GM18909 (cell line): ENCODE measurements at regions not wholly inside any gene's neighbourhood (a gene's known extent, or its start where the extent isn't known, plus 50 kb on each side); places are given as distances from the start of the nearest gene placed in this dataset.
A peak's percentile ranks its signal among the peaks of the same experiment; 100 is the strongest.
"Not testable (repeated sequence)": the region's sequence is repeated elsewhere in the genome, so short reads cannot be mapped to it uniquely, and the experiment has no call there.

Source experiments
- ATAC-seq: cut with Tn5 transposase; IDR thresholded peaks from one replicate; pipeline ENCODE4 v1.9.1; 2021; ENCODE audit warnings: mild to moderate bottlenecking; ENCODE audit not compliant: unreplicated experiment, poor library complexity

DNA sequence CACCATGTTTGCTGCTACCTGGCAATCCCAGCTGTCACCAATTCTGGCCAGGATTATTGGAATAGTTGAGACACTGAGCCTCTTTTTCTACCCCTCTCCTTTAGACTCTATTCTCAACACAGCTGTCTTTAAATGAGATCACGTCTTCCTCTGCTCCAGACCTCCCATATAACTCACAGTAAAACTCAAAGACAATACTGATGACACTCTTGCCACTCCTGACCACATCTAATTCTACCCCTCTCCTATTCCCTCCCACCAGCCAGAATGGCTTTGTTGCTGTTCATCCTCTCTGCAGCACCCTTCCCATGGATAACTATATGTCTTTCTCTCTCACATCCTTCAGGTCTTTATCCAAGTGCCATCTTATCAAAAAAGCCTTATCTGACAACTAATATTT is 188.6 kb upstream of the IL15 start:
- ATAC-seq, result no peak

GRCh38 chr4:141448490-141448889 is 187.9 kb upstream of the IL15 start:
- no peak for ATAC-seq

DNA sequence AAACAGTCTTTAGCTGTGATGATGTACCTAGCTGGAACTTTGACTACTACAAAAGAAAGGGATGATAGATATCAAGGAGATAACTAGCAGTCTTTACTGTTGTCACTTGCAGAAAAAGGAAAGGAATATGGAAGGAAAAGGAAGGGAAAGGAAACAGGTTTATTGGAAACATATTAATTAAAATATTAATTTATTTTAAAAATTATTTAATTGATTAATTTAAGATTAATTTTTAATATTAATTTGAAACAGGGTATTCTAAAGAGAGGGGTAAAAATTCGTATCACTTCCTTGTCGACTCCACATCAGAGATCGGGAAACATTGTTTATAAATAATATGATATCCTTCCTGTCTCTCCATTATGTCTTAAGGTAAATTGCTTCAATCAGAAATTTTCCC is 186.5 kb upstream of the IL15 start:
- no peak for ATAC-seq

DNA sequence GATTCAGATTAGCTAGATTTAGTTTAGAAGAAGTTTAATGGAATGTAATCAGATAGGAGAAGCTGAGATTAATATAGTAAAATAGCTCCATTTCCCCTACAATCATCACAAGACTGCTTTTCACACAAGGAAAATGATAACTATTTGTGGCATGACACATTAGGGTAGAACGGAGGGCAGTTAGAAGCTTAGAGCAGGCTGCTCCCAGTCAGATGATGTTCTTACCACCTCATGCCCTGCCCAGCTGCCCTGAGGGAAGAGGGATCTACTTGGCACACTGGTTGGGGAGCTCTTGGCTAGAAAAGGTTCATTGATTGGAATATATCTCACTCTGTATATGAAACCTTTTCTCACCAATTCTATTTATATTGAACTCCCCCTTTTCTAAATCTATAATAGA is 180.7 kb upstream of the IL15 start:
- ATAC-seq, result no peak

DNA sequence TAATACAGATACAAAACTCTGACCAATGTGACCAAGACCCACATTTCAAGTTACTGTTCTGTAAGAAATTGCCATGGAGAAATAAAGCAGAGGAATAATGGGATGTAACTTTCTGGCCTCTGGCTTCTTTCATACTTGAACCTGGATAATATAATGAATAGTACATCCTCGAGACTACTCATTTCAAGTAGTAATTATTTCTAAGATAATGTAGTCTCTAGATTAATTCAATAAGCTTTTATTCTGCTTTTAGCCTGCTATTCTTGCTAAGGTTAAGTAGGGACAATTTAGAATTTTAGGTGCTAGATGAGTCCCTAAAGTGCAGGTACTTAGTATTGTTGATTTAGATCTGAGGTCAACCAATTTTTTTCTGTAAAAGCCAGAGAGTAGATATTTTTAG is 178.7 kb upstream of the IL15 start:
- ATAC-seq, result no peak

DNA sequence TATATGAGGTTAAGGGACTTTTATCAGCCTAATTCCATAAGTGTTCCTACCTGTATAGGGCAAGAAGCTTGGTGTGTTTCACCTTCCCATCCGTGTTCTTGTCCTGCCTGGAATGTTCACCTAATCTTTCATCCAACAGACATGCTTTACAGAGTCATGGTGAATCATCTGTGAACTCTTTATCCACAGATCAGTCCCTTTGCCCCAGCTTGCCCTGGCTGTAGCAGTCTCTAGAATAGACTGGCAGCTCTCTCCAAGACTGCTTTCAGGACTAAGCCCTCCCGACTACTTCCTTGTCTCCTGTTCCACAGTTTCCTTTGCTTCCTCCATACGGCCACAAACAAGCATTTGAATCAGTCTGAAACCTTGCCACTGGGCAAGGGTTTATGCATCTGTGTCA is 177.9 kb upstream of the IL15 start:
- ATAC-seq, result no peak

- no peak for ATAC-seq
These were observed 177.4 kb upstream of the IL15 start for GRCh38 chr4:141459020-141459419.

DNA sequence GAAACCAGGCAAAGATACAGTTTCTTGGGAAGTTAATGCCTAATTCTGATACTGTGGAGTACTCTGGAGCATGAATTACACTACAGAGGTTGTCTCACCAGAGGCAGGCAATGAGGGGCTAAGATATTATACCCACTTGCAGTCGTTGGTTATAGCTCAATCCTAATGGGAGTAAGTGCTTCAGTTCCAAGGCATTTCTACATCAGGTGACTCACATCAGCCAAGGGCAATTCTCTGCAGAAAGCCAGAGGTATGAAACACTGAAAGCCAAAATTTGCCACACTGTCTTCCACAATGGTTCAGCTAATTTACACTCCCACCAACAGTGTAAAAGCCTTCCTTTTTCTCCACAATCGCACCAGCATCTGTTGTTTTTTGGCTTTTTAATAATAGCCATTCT is 174.0 kb upstream of the IL15 start:
- ATAC-seq, result no peak

DNA sequence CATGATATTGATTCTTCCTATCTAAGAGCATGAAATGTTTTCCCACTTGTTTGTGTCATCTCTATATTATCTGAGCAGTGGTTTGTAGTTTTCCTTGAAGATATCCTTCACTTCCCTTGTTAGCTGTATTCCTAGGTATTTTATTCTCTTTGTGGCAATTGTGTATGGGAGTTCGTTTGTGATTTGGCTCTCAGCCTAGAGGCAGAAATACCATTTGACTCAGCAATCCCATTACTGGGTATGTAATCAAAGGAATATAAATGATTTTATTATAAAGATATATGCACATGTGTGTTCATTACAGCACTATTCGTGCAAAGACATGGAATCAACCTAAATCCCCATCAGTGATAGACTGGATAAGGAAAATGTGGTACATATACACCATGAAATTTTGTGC is 172.7 kb upstream of the IL15 start:
- ATAC-seq, result no peak

GRCh38 chr4:141464366-141464765 is 172.0 kb upstream of the IL15 start:
- ATAC-seq, result no peak

DNA sequence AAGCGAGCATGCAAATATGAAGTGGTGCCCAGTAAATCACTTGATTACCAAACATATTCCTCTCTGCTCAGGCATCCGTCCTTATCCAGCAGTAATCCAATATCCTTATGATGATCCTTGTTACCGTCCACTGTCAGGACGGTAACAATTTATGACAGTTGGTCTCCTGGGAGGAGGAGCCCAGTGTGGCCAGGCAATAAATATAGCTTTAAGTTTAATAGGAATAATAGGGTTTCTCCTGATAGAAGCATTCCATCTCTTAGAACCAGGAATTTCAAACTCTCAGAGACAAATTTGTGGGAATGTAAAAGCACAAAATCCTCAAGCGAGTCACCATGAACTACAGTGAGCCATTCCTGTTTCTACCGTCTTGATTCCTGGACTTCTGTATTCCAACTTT is 171.2 kb upstream of the IL15 start:
- no peak for ATAC-seq

DNA sequence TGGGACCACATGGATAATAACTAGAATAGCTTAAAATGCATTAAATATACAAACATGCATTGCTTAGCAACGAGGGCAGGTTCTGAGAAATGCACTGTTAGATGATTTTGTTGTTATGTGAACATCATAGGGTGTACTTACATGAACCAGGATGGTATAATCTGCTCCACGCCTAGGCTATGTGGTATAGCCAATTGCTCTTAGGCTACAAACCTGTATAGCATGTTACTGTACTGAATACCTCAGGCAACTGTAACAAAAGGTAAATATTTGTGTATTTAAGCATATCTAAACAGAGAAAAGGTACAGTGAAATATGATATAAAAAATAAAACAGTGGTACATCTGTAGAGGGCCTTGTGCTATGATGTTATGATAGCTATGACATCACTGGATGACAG is 169.2 kb upstream of the IL15 start:
- no peak for ATAC-seq

DNA sequence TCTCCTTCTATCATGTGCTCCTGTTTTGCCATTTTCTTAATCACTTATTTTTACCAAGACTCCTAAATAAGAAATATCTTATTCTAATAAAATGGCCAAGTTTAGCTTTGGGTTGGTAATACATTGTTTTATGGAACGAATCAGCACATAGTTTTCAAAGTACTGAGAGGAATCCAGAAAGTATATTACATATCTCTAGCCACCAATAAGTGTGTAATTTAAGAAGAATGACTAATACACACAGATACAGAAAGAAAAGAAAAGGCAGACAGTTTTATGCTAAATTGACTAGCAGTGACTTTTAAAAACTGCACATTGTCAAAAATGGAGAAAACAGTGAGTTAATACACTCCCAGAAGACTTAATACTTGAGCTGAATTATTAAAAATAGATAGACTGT is 167.0 kb upstream of the IL15 start:
- ATAC-seq, result no peak

GRCh38 chr4:141473026-141473540 is 163.3 kb upstream of the IL15 start:
- ATAC-seq, result no peak

GRCh38 chr4:141473952-141474351 is 162.4 kb upstream of the IL15 start:
- no peak for ATAC-seq

DNA sequence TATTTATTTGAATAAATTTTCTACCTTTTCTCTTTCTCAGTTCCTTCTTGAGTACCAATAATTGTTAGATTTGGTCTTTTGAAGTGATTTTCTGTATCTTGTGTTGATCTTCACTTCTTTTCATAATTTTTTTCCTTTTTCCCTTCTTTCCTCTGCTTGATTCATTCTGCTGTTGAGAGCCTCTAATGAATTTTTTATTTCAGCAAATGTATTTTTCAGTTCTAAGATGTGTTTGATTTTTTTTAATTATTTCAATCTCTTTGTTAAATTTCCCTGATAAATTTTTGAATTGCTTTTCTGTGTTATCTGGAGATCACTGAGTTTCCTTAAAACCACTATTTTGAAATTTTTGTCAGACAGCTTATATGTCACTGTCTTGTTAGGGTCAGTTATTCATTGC is 155.4 kb upstream of the IL15 start:
- no peak for ATAC-seq

GRCh38 chr4:141484298-141484697 is 152.1 kb upstream of the IL15 start:
- not testable (repeated sequence) for ATAC-seq

DNA sequence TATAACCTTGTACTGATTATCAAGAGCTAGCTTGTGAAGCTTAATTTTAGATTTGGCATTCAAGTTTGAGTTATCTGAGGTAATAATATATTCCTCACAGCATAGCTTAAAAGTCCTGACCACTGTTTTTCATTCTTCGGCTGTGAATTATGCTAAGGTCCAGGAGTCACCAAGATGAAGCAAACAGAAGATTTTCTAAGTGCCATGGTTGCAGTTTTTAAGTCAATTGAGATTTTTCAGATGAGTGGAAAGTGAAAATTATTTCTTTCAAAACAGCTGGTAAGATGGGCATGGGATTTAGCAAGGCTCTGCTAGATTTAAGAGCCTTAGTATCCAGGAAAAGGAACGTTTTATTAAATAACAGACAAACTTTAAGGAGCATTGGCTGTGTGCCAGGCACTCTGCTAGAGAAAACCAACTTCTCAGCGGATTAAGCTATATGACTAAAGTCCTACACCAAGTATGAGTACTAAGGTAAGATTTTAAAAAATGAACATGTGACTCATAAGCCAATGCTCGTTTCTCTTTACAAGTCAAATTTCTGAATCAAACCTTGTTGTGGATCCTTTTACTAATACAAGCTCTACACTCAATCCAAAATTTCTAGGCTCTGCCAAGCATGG is 149.9 kb upstream of the IL15 start:
- ATAC-seq, result no peak

- ATAC-seq, result peak; percentile 91
These were observed 138.8 kb upstream of the IL15 start for GRCh38 chr4:141497627-141498026.

- ATAC-seq, result no peak
These were observed 137.0 kb upstream of the IL15 start for GRCh38 chr4:141499261-141499853.

DNA sequence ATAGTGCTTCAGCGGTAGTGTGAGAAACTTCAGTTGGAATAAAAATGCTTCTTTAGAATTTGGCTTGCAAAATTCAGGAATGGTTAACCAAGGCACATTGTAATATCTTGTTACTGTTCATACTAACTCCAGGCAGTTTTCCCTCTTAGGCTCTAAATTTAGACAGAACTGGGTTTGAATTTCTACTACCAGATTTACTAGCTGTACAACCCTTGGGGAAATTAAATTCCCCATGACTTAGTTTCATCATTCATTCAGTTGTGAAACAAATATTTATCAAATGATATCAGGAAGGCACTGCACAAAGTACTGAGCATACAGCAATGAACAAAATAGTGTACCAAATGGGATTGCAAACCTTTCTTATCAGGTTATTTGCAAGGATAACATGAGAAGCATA is 135.0 kb upstream of the IL15 start:
- no peak for ATAC-seq

- no peak for ATAC-seq
These were observed 134.5 kb upstream of the IL15 start for GRCh38 chr4:141501931-141502330.
